Type B pancreatic cell (in vitro differentiated cells): ENCODE measurements at regions not wholly inside any gene's neighbourhood (a gene's known extent, or its start where the extent isn't known, plus 50 kb on each side); places are given as distances from the start of the nearest gene placed in this dataset.

Experiments used
- DNase-seq: peaks from one replicate; pipeline ENCODE4 v3.0.0; 2021; ENCODE audit warnings: mixed read lengths; ENCODE audit not compliant: unreplicated experiment; ENCODE audit errors: extremely low spot score
- H3K27ac Mint-ChIP-seq: 2 replicates; pipeline ENCODE4 v1.8.0; 2021; ENCODE audit warnings: mild to moderate bottlenecking, mixed read lengths
- H3K27me3 Mint-ChIP-seq: 2 replicates; pipeline ENCODE4 v1.8.0; 2021; ENCODE audit warnings: mixed read lengths
- H3K36me3 Mint-ChIP-seq: 2 replicates; pipeline ENCODE4 v1.8.0; 2021; ENCODE audit warnings: mixed read lengths
- H3K4me1 Mint-ChIP-seq: one replicate; pipeline ENCODE4 v1.8.0; 2021; ENCODE audit warnings: mixed read lengths; ENCODE audit not compliant: unreplicated experiment
- H3K4me3 Mint-ChIP-seq: 2 replicates; pipeline ENCODE4 v1.8.0; 2021; ENCODE audit warnings: mild to moderate bottlenecking, mixed read lengths
- H3K9me3 Mint-ChIP-seq: 2 replicates; pipeline ENCODE4 v1.8.0; 2021; ENCODE audit warnings: mixed read lengths
- TF ChIP-seq, protein P1 (sequence below): fragments of 200-600 bp; sonication (generic); conservative IDR thresholded peaks from 2 replicates; pipeline ENCODE4 v1.5.0; 2021; ENCODE audit warnings: antibody characterized with exemption, mild to moderate bottlenecking

DNA sequence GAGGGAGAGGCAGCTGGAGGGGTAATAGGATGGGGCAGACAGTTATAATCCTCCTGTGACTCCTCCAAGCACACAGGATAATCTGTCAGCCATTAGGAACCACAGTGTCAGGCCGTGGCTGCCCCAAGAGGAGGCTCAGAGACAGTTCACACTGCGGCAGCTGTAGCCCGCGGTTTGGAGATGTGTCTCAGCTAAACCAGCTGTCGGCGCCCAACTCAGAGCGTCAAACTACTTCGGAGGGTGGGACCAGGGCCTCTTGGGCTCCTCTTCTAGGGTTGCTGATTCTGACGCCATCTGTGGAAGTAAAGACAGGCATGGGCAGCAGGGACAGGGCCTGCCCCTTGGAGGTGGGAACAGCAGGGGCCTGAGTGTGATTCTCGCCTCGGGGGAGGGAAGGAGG, 309.8 kb downstream of the CDC5L start:
- no peaks in the 10 kb centered on the region for H3K9me3 Mint-ChIP-seq
- no peaks in the 10 kb centered on the region for H3K4me1 Mint-ChIP-seq
- H3K4me3 Mint-ChIP-seq: no peak overlapping the region
- TF ChIP-seq, protein P1, sequence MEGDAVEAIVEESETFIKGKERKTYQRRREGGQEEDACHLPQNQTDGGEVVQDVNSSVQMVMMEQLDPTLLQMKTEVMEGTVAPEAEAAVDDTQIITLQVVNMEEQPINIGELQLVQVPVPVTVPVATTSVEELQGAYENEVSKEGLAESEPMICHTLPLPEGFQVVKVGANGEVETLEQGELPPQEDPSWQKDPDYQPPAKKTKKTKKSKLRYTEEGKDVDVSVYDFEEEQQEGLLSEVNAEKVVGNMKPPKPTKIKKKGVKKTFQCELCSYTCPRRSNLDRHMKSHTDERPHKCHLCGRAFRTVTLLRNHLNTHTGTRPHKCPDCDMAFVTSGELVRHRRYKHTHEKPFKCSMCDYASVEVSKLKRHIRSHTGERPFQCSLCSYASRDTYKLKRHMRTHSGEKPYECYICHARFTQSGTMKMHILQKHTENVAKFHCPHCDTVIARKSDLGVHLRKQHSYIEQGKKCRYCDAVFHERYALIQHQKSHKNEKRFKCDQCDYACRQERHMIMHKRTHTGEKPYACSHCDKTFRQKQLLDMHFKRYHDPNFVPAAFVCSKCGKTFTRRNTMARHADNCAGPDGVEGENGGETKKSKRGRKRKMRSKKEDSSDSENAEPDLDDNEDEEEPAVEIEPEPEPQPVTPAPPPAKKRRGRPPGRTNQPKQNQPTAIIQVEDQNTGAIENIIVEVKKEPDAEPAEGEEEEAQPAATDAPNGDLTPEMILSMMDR: no peak
- H3K36me3 Mint-ChIP-seq: no peaks in the 10 kb centered on the region
- no peak overlapping the region for H3K27ac Mint-ChIP-seq
- peaks cover 2% of the 10 kb centered on the region for H3K27me3 Mint-ChIP-seq
- DNase-seq: no peak

DNA sequence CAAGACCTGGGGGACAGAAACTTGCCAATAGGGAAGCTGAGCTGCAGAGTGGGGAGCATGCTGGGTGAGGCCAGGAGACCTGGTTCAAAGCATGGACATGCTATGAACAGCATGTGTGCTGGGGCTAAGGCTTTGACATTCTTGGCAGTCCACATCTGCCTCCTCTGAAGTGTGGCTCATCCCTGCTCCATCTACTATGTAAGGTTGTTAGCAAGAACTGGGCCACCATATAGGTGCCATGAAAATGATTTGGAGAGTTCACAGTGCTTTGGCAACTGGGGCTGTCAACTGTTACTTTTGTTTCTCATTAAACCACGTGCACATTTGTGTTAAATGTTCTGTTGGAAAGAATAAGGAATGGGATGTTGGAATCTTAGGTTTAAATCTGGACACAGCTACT, 311.1 kb downstream of the CDC5L start:
- Mint-ChIP-seq H3K4me3 (no peak overlapping the region), H3K27ac (no peak overlapping the region), H3K36me3 (no peaks in the 10 kb centered on the region), H3K27me3 (peaks cover 2% of the 10 kb centered on the region), H3K9me3 (no peaks in the 10 kb centered on the region), H3K4me1 (no peaks in the 10 kb centered on the region)
- TF ChIP-seq, protein P1: no peak
- no peak for DNase-seq

DNA sequence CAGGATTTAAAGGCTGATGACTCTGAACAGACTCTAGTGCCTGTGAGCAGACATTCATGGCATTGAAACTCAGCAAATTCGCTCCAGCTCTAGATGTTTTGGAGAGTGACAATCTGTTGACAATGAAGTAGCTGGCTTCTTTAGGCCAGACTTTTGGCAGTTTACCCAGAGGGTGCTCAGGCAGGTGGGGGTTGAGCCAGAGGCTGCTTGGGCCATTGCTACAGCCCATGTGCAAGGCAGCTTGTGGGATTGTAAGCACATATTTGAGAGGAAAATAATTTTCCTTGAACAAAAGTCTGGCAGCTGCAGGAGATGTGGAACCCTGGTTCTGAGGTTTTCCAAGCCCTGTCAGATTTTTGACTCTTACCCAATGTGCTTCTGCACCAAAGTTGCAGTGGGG, 311.6 kb downstream of the CDC5L start:
- Mint-ChIP-seq H3K4me3 (no peak overlapping the region), H3K27me3 (peaks cover 5% of the 10 kb centered on the region), H3K27ac (no peak overlapping the region), H3K4me1 (no peaks in the 10 kb centered on the region), H3K36me3 (peaks cover 3% of the 10 kb centered on the region), H3K9me3 (no peaks in the 10 kb centered on the region)
- TF ChIP-seq, protein P1: no peak
- no peak for DNase-seq

DNA sequence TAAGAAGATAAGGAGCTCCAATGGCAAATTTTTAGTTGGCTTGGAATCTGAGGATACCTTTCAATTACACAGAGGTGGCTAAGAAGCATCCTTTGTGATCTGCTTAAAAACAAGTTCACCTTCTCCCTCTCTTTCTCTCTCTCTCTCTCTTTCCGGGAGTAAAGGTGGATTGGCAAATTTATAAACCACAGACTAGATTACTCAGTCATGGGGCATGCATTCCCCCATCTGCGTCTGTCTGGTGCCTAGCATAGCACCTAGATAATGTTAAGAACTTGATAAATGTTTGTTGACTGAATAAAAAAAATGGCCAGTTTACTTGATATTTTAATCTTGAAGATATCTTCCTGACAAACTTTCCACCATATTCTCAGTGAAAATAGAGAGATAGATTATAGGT, 312.3 kb downstream of the CDC5L start:
- Mint-ChIP-seq H3K27me3 (peaks cover 5% of the 10 kb centered on the region), H3K9me3 (no peaks in the 10 kb centered on the region), H3K27ac (no peak overlapping the region), H3K4me1 (no peaks in the 10 kb centered on the region), H3K36me3 (peaks cover 3% of the 10 kb centered on the region), H3K4me3 (no peak overlapping the region)
- TF ChIP-seq, protein P1: no peak
- DNase-seq: no peak

DNA sequence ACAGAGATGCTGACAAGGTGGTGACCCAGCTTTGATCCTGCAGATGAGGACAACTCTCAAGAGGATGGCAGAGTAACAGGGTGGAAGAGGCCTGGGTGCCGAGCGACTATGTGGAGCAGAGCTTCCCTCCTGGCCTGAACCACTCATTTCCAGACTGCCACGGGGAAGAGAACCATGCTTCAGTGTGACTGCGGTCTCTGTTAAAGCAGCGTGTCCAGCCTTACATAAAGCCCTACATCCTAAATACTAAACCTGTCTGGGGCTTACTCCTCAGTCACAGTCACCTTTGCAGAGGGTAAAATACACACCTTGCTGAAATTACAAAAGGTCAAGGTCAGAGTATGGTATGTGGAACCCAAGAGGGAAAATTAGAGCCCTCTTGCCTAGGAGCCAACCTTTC, 312.9 kb downstream of the CDC5L start:
- no peak for DNase-seq
- H3K27ac Mint-ChIP-seq: no peak overlapping the region
- TF ChIP-seq, protein P1: no peak
- H3K36me3 Mint-ChIP-seq: peaks cover 3% of the 10 kb centered on the region
- H3K27me3 Mint-ChIP-seq: peaks cover 5% of the 10 kb centered on the region
- H3K9me3 Mint-ChIP-seq: no peaks in the 10 kb centered on the region
- no peaks in the 10 kb centered on the region for H3K4me1 Mint-ChIP-seq
- no peak overlapping the region for H3K4me3 Mint-ChIP-seq

DNA sequence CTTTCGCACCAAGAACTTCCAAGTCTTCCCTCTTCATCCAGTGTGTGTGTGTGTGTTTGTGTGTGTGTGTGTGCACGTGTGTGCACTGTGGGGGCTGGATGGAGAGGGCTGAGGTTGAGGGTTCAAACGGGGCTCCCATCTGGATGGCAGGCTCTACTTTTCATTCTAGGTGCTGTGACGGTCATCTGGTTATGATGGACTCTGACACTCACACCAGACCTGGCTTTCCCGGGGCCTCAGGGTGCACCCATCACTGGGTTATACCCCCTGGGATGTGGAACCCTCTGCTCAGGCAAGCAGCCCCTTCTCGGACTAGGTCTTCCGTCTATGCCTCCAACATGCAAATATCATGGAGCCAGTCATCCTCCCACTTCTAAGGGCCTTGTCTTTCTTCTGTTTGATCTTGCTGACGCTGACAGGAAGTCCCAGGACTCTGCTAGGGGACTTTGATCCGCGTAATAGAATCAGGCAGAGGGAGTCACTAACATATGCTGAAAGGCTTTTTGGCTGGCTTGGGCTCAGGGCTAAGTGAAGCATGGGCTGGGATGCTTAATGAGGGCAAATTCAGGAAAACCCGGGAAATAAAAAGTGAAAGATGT, 313.6 kb downstream of the CDC5L start:
- Mint-ChIP-seq H3K4me3 (no peak overlapping the region), H3K27me3 (peaks cover 5% of the 10 kb centered on the region), H3K9me3 (no peaks in the 10 kb centered on the region), H3K36me3 (peaks cover 3% of the 10 kb centered on the region), H3K27ac (no peak overlapping the region), H3K4me1 (no peaks in the 10 kb centered on the region)
- TF ChIP-seq, protein P1: no peak
- DNase-seq: no peak
